GM12874 (cell line): ENCODE measurements at regions not wholly inside any gene's neighbourhood (a gene's known extent, or its start where the extent isn't known, plus 50 kb on each side); places are given as distances from the start of the nearest gene placed in this dataset.

Experiments
- CTCF ChIP-seq: IDR thresholded peaks from 2 replicates; pipeline ENCODE4 v1.5.1; 2011; ENCODE audit warnings: low read depth, mild to moderate bottlenecking, control low read depth, low read length, moderate library complexity; ENCODE audit not compliant: insufficient read depth

- no peak for TF ChIP-seq CTCF
Measured at GRCh38 chr5:57745700-57746651, 263.4 kb upstream of the ACTBL2 start.

- no peak for TF ChIP-seq CTCF
Measured at GRCh38 chr5:57745029-57745428, 262.4 kb upstream of the ACTBL2 start.

- TF ChIP-seq CTCF = no peak
Measured at GRCh38 chr5:57741336-57741735, 258.7 kb upstream of the ACTBL2 start.

DNA sequence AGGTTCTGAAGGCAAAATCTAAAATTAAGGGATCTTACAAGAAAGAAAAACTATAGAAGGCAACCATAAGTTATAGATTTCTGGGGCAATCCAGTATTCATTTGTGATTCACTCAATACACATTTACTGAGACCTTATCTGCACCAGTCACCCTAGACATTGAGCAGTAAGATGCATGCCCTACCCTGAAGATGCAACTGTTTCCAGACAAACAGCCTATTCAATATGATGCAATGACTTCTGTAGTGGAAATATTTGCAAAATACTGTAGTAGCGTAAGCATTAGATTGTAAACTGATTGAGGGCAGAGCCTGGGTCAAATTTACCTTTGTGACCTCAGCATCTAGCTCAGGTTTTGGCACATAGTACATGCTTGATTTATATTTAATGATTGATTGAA is 256.2 kb upstream of the ACTBL2 start:
- TF ChIP-seq CTCF = no peak

DNA sequence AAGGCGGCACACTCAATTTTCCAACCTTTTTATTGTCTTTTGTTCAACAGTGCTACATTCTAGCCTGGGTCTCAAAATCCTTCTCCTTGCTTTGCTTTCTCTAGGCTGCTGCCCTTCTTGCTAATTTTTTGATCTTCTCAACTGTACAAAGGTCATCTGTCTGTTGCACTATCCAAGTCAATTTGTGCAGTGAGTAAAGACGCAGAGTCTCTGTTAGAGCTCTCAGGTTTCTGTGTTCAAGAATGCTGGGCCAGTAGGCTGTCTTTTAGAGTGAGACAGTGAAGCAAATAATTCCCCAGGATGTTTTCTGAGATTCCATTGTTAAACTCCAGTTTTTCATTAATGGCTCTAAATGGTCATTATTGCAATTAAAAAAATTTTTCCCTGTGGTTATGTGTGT is 255.7 kb upstream of the ACTBL2 start:
- no peak for TF ChIP-seq CTCF

DNA sequence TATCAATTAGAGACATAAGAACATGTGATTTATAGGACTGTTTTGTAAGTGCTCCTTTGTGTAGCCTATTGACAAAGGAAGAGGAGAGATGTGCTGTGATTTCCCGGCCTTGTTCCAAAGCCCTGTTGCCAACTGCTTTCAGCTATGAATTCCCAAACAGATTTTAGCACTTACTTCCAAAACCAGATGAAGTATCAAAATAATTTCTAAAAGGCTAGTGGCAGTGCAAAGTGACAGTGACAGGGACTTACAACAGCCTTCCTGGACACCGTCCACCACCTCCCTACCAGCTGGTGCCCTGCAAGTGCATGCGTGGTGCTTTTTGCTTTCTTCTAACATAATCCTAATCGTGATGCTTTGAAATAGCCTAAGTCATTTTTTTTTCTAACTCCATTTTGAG is 254.1 kb upstream of the ACTBL2 start:
- TF ChIP-seq CTCF = no peak

DNA sequence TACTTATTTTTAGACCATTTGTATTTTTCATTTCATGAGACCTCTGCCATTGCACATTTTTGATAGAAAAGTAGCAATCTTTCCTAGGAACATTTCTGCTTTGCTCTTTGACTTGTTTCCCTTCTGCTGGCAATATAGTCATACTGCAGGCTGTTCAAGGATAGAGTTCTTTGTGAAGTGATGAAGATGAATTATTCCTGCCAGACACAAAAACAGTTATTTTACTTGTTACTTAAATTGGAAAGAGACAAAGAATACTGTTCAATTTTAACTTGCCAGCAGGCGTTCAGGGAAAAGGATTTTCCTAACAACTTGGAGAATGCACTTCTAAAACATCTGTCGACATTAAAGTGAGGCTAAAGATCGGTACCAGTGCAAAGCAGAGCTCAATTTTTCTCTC is 251.7 kb upstream of the ACTBL2 start:
- no peak for TF ChIP-seq CTCF
